A673 (cell line): ENCODE measurements at regions not wholly inside any gene's neighbourhood (a gene's known extent, or its start where the extent isn't known, plus 50 kb on each side); places are given as distances from the start of the nearest gene placed in this dataset.

ENCODE experiments used
- BruUV-seq: library from RNA; stranded (reverse); fragments of 400-500 nt; replicated peaks from 2 replicates; lab custom pipeline; 2021; lab: Mats Ljungman, UMichigan
- CTCF ChIA-PET: fragments of 300-600 bp; sonication (Branson Sonifier 250); formaldehyde crosslinking; loops from one replicate; lab custom pipeline; 2022; ENCODE audit warnings: antibody characterized with exemption; lab: Charles Lee
- POLR2A ChIA-PET: fragments of 300-600 bp; sonication (Branson Sonifier 250); formaldehyde crosslinking; loops from one replicate; lab custom pipeline; 2022; ENCODE audit warnings: antibody characterized with exemption; ENCODE audit not compliant: low non-redundant PET; lab: Charles Lee
- DNase-seq: peaks from one replicate; pipeline ENCODE4 v3.0.0-alpha.2; 2015; ENCODE audit warnings: low spot score
- H3K27ac ChIP-seq: fragments of 200-600 bp; sonication (generic); 2 replicates; pipeline ENCODE4 v1.5.1; 2016; ENCODE audit warnings: mixed run types, low read depth, mild to moderate bottlenecking, mixed read lengths, antibody characterized with exemption, low read length; ENCODE audit not compliant: poor library complexity, severe bottlenecking
- H3K27me3 ChIP-seq: fragments of 200-600 bp; sonication (generic); replicated peaks from 2 replicates; pipeline ENCODE4 v1.6.1; 2017; ENCODE audit warnings: mixed run types, low read depth, mild to moderate bottlenecking, mixed read lengths, antibody characterized with exemption, low read length; ENCODE audit not compliant: insufficient read depth, poor library complexity
- H3K36me3 ChIP-seq: fragments of 200-600 bp; sonication (generic); 2 replicates; pipeline ENCODE4 v1.6.1; 2016; ENCODE audit warnings: mixed run types, mild to moderate bottlenecking, mixed read lengths, antibody characterized with exemption, low read length; ENCODE audit not compliant: insufficient read depth, poor library complexity, severe bottlenecking
- H3K4me1 ChIP-seq: fragments of 200-600 bp; sonication (generic); 2 replicates; pipeline ENCODE4 v1.6.1; 2017; ENCODE audit warnings: mixed run types, mild to moderate bottlenecking, mixed read lengths, antibody characterized with exemption, low read length; ENCODE audit not compliant: insufficient read depth, poor library complexity, severe bottlenecking
- H3K4me3 ChIP-seq: fragments of 200-600 bp; sonication (generic); 2 replicates; pipeline ENCODE4 v1.5.1; 2016; ENCODE audit warnings: low read depth, mixed run types, mild to moderate bottlenecking, mixed read lengths, low read length; ENCODE audit not compliant: poor library complexity, severe bottlenecking
- H3K9me3 ChIP-seq: fragments of 200-600 bp; sonication (generic); 2 replicates; pipeline ENCODE4 v1.6.1; 2016; ENCODE audit warnings: mixed run types, low read depth, mild to moderate bottlenecking, mixed read lengths, antibody characterized with exemption, low read length; ENCODE audit not compliant: poor library complexity, severe bottlenecking
- CTCF ChIP-seq: fragments of 300-800, 200-600 bp; sonication (generic); conservative IDR thresholded peaks from 2 replicates; pipeline ENCODE4 v1.5.1; 2017; ENCODE audit warnings: low read depth, mild to moderate bottlenecking, antibody characterized with exemption, low read length, moderate library complexity, mixed read lengths
- EZH2 ChIP-seq: fragments of 200-600 bp; sonication (generic); IDR thresholded peaks from 2 replicates; pipeline ENCODE4 v1.6.1; 2017; ENCODE audit warnings: borderline replicate concordance, low read depth, mild to moderate bottlenecking, mixed read lengths, antibody characterized with exemption, low read length; ENCODE audit not compliant: poor library complexity, severe bottlenecking
- intact Hi-C: fragments of 100-400 bp; cut with micrococcal nuclease; formaldehyde crosslinking; loops from one replicate; pipeline ENCODE4 v1.10.0; 2022; ENCODE audit not compliant: unreplicated experiment

- POLR2A ChIA-PET: interaction anchor here (0.6 to 0.7 kb wide), 2 partner anchors 336 to 362 kb away, joined by 3 to 8 read pairs; no protein-coding TSS in a partner anchor
- peaks cover 58% of the 10 kb centered on the region for H3K4me1 ChIP-seq
- intact Hi-C loops: no loop called here
- DNase-seq: no peak
- CTCF ChIA-PET: interaction anchor here (0.5 kb wide), 1 partner anchor 643 kb away, joined by 3 read pairs; no protein-coding TSS in a partner anchor
- H3K9me3 ChIP-seq: no peaks in the 10 kb centered on the region
- no peaks in the 10 kb centered on the region for H3K36me3 ChIP-seq
- TSS peak; percentile 93 for BruUV-seq
- no peaks in the 10 kb centered on the region for H3K27me3 ChIP-seq
- no peak overlapping the region for H3K4me3 ChIP-seq
- H3K27ac ChIP-seq: peak overlapping the region; percentile 98
- TF ChIP-seq CTCF: no peak
- TF ChIP-seq EZH2: no peak
Measured at GRCh38 chr2:215772634-215773563, 240.5 kb downstream of the MREG start.

- TF ChIP-seq CTCF: no peak
- TF ChIP-seq EZH2: no peak
- ChIA-PET POLR2A (interaction anchor here (0.6 to 0.7 kb wide), 2 partner anchors 335 to 361 kb away, joined by 3 to 8 read pairs; no protein-coding TSS in a partner anchor), CTCF (interaction anchor here (0.5 kb wide), 1 partner anchor 644 kb away, joined by 3 read pairs; no protein-coding TSS in a partner anchor)
- BruUV-seq: no TSS peak
- H3K9me3 ChIP-seq: no peaks in the 10 kb centered on the region
- H3K4me3 ChIP-seq: no peak overlapping the region
- peak; percentile 99 for DNase-seq
- peak overlapping the region; percentile 98 for H3K27ac ChIP-seq
- H3K36me3 ChIP-seq: no peaks in the 10 kb centered on the region
- H3K4me1 ChIP-seq: peaks cover 58% of the 10 kb centered on the region
- intact Hi-C loops: no loop called here
- H3K27me3 ChIP-seq: no peaks in the 10 kb centered on the region
Measured at GRCh38 chr2:215772003-215772402, 241.3 kb downstream of the MREG start.

DNA sequence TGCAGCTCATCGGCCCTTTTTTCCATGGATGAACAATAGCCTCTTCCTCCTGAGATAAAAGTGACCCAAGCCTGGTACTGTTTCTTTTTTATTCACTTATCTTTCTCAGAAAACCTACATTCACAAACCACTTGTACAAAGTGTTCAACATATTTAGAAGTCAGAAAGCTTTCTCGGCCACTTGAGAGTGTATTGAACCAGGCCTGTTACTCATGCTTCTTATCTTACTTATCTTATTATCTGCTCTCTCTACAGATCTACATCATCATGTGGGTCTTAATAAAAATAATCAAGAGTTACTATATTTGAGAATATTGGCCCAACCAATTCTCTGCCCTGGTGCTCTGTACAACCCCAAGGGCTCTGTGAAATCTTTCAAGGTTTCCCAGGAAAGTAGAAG, 242.1 kb downstream of the MREG start:
- H3K27ac ChIP-seq: peak overlapping the region; percentile 98
- no peak overlapping the region for H3K4me3 ChIP-seq
- TSS peak; percentile 94 for BruUV-seq
- DNase-seq: peak; percentile 37
- TF ChIP-seq EZH2 (no peak), CTCF (no peak)
- peaks cover 58% of the 10 kb centered on the region for H3K4me1 ChIP-seq
- ChIA-PET CTCF (no interaction called here), POLR2A (no interaction called here)
- H3K9me3 ChIP-seq: no peaks in the 10 kb centered on the region
- no peaks in the 10 kb centered on the region for H3K36me3 ChIP-seq
- H3K27me3 ChIP-seq: no peaks in the 10 kb centered on the region
- intact Hi-C loops: no loop called here
